Common myeloid progenitor, CD34-positive (primary cell): ENCODE measurements at regions not wholly inside any gene's neighbourhood (a gene's known extent, or its start where the extent isn't known, plus 50 kb on each side); places are given as distances from the start of the nearest gene placed in this dataset.

Source experiments
- CTCF ChIA-PET: fragments of 350-600 bp; sonication (Branson Sonifier 250); formaldehyde crosslinking; loops from one replicate; lab custom pipeline; 2021; ENCODE audit warnings: antibody characterized with exemption; lab: Charles Lee
- POLR2A ChIA-PET: fragments of 350-600 bp; sonication (Branson Sonifier 250); formaldehyde crosslinking; loops from one replicate; lab custom pipeline; 2021; ENCODE audit warnings: antibody characterized with exemption; lab: Charles Lee
- DNase-seq, 3 donors: peaks; one replicate each; pipeline versions ENCODE4 v3.0.0 to v3.0.0-alpha.2; 2013
- H3K27ac ChIP-seq, 2 experiments: 1 replicate in 1 of 2; 2 replicates in 1 of 2; pipeline ENCODE4 v1.7.0; 2013; ENCODE audit warnings: inconsistent platforms in 2 of 2, low read length in 2 of 2, mild to moderate bottlenecking in 2 of 2, low read depth in 1 of 2, moderate library complexity in 1 of 2; ENCODE audit not compliant: severe bottlenecking in 2 of 2, insufficient read depth in 1 of 2, poor library complexity in 1 of 2
- H3K27me3 ChIP-seq, 5 experiments: replicated peaks in 2 of 5; 1 replicate in 3 of 5; 2 replicates in 2 of 5; pipeline versions ENCODE4 v1.6.1 to v1.7.0; 2013; ENCODE audit warnings: low read length in 4 of 5, mild to moderate bottlenecking in 2 of 5, moderate library complexity in 2 of 5, inconsistent platforms in 1 of 5; ENCODE audit not compliant: insufficient read depth in 5 of 5, control insufficient read depth in 4 of 5
- H3K36me3 ChIP-seq, 4 experiments: 1 replicate in 2 of 4; 2 replicates in 2 of 4; pipeline versions ENCODE4 v1.6.1 to v1.7.0; 2013; ENCODE audit warnings: low read length in 3 of 4, control low read depth in 1 of 4, mild to moderate bottlenecking in 1 of 4; ENCODE audit not compliant: control insufficient read depth in 4 of 4, insufficient read depth in 4 of 4
- H3K4me1 ChIP-seq, 4 experiments: 1 replicate in 3 of 4; 2 replicates in 1 of 4; pipeline versions ENCODE4 v1.6.1 to v1.7.1; 2013; ENCODE audit warnings: low read length in 3 of 4, mild to moderate bottlenecking in 3 of 4, control low read depth in 1 of 4, inconsistent platforms in 1 of 4, moderate library complexity in 1 of 4; ENCODE audit not compliant: control insufficient read depth in 4 of 4, insufficient read depth in 4 of 4; ENCODE audit errors: control extremely low read depth in 1 of 4
- H3K4me3 ChIP-seq, 7 experiments: 1 replicate in 4 of 7; 2 replicates in 3 of 7; pipeline versions ENCODE4 v1.5.1 to v1.7.0; 2013; ENCODE audit warnings: mild to moderate bottlenecking in 7 of 7, low read length in 6 of 7, moderate library complexity in 6 of 7, inconsistent platforms in 2 of 7, low read depth in 2 of 7, control low read depth in 1 of 7; ENCODE audit not compliant: insufficient read depth in 4 of 7, control insufficient read depth in 1 of 7; ENCODE audit errors: extremely low read depth in 1 of 7
- H3K9me3 ChIP-seq, 5 experiments: 1 replicate in 4 of 5; 2 replicates in 1 of 5; pipeline versions ENCODE4 v1.6.1 to v1.7.1; 2013; ENCODE audit warnings: low read length in 4 of 5, mild to moderate bottlenecking in 2 of 5, inconsistent platforms in 1 of 5, low read depth in 1 of 5, moderate library complexity in 1 of 5; ENCODE audit not compliant: control insufficient read depth in 4 of 5, insufficient read depth in 2 of 5; ENCODE audit errors: control extremely low read depth in 1 of 5
- WGBS: methylation state at CpG from one replicate; pipeline ENCODE4 v1.1.5; 2013; ENCODE audit not compliant: insufficient coverage; 5-methylcytosine and 5-hydroxymethylcytosine counted together

DNA sequence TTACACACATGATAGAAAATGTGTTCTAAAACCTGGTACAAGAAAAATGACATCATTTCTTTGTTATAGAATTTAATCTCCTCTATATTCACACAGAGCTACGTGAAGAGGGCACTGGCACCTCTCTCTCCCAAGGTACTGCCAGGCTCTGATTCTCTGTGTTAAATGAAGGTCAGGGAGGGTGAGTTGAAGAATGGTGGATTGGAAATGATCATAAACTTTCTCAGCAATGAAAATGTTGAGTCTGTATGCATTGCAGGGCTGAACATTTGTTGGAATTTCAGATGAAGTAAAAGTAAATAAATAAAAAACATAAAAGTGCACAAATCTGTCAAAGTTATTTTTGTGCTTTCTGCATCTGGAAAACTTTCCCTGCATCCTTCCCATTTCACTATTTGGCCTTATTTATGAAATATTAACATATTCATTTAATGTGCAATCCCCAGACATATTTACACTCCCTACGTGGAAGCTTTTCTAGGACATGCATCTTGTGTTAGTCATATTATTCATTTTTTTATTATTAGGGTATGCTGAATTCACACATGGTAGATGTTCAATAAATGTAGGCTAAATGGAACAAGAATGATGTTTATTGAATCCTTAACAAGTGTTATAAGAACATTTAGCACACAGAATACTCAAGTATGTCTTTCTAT, 810.3 kb upstream of the CDH8 start:
- ChIA-PET POLR2A (no interaction called here), CTCF (no interaction called here)
- Histone ChIP-seq H3K27me3 (no peaks in the 10 kb centered on the region), H3K4me1 (no peaks in the 10 kb centered on the region), H3K4me3 (no peak overlapping the region), H3K27ac (no peak overlapping the region), H3K36me3 (no peaks in the 10 kb centered on the region), H3K9me3 (no peaks in the 10 kb centered on the region)
- no peak for DNase-seq
- no CpG with 5 or more reads among the region's 2 CpGs for WGBS

- DNase-seq, result no peak
- H3K4me1 ChIP-seq, result no peaks in the 10 kb centered on the region
- H3K36me3 ChIP-seq, result no peaks in the 10 kb centered on the region
- 73% methylated on average over 1 of the region's 4 CpGs for WGBS
- no peak overlapping the region for H3K27ac ChIP-seq
- no peaks in the 10 kb centered on the region for H3K27me3 ChIP-seq
- H3K4me3 ChIP-seq, result no peak overlapping the region
- CTCF ChIA-PET, result no interaction called here
- POLR2A ChIA-PET, result no interaction called here
- no peaks in the 10 kb centered on the region for H3K9me3 ChIP-seq
These were observed 796.0 kb upstream of the CDH8 start for GRCh38 chr16:62832214-62832613.

- Histone ChIP-seq H3K9me3 (no peaks in the 10 kb centered on the region), H3K36me3 (no peaks in the 10 kb centered on the region), H3K27me3 (no peaks in the 10 kb centered on the region), H3K4me1 (no peaks in the 10 kb centered on the region), H3K27ac (no peak overlapping the region), H3K4me3 (no peak overlapping the region)
- ChIA-PET CTCF (no interaction called here), POLR2A (no interaction called here)
- no peak for DNase-seq
- WGBS, result 100% methylated on average over 1 of the region's 2 CpGs
These were observed 795.1 kb upstream of the CDH8 start for GRCh38 chr16:62831235-62831850.

GRCh38 chr16:62829607-62830006, 793.4 kb upstream of the CDH8 start:
- Histone ChIP-seq H3K27ac (no peak overlapping the region), H3K27me3 (no peaks in the 10 kb centered on the region), H3K9me3 (no peaks in the 10 kb centered on the region), H3K4me3 (no peak overlapping the region), H3K4me1 (no peaks in the 10 kb centered on the region), H3K36me3 (no peaks in the 10 kb centered on the region)
- WGBS, result no CpG with 5 or more reads among the region's 3 CpGs
- peak; percentile 26 to 75 (median 62) for DNase-seq
- ChIA-PET CTCF (no interaction called here), POLR2A (no interaction called here)

DNA sequence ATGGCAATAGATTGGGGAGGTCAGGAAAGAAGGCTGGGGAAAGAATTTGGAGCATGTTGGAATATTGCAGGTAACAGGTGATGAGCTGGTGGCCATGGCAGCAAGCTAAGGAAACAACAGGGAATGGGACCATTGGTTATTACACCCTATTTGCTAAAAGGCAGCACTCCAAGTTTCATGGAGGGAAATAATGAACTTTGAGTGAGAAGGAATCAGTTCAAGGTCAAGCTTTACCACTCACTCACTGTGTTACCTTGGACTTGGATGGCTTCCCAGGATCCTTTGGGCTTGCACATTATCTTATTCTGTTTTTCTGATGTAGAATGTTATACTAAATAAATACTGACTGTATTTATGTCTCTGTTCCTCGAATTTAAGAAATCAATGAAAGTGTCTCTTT, 792.8 kb upstream of the CDH8 start:
- Histone ChIP-seq H3K27me3 (no peaks in the 10 kb centered on the region), H3K4me3 (no peak overlapping the region), H3K9me3 (no peaks in the 10 kb centered on the region), H3K4me1 (no peaks in the 10 kb centered on the region), H3K36me3 (no peaks in the 10 kb centered on the region), H3K27ac (no peak overlapping the region)
- WGBS, result no CpG with 5 or more reads among the region's 1 CpG
- ChIA-PET CTCF (no interaction called here), POLR2A (no interaction called here)
- DNase-seq, result no peak

DNA sequence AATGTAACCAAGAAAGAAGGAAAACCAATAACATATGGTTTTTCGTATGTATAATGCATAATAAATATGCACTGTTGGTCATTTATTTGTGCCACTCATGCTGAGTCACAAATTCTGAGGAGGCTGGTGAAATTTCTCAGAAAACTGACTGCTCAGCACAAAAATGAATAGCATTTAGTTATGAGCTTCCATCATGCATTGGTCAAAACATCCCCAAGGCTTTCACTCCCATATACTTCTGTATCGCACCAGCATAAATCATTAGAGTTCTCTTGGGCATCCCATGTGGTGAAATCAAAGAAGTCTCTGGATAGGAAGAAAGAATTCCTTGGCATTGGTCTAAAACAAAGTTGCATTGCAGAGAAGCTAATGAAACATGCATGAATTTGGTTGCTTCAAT, 785.6 kb upstream of the CDH8 start:
- Histone ChIP-seq H3K9me3 (no peaks in the 10 kb centered on the region), H3K27ac (no peak overlapping the region), H3K4me3 (no peak overlapping the region), H3K36me3 (no peaks in the 10 kb centered on the region), H3K27me3 (no peaks in the 10 kb centered on the region), H3K4me1 (no peaks in the 10 kb centered on the region)
- ChIA-PET CTCF (no interaction called here), POLR2A (no interaction called here)
- WGBS, result no CpG with 5 or more reads among the region's 2 CpGs
- DNase-seq, result no peak

GRCh38 chr16:62816971-62817519, 780.8 kb upstream of the CDH8 start:
- Histone ChIP-seq H3K27ac (no peak overlapping the region), H3K27me3 (no peaks in the 10 kb centered on the region), H3K9me3 (no peaks in the 10 kb centered on the region), H3K36me3 (no peaks in the 10 kb centered on the region), H3K4me3 (no peak overlapping the region), H3K4me1 (no peaks in the 10 kb centered on the region)
- no CpG with 5 or more reads among the region's 3 CpGs for WGBS
- ChIA-PET POLR2A (no interaction called here), CTCF (no interaction called here)
- no peak for DNase-seq
